ENCODE measurements at regions not wholly inside any gene's neighbourhood (a gene's known extent, or its start where the extent isn't known, plus 50 kb on each side); places are given as distances from the start of the nearest gene placed in this dataset.

DNA sequence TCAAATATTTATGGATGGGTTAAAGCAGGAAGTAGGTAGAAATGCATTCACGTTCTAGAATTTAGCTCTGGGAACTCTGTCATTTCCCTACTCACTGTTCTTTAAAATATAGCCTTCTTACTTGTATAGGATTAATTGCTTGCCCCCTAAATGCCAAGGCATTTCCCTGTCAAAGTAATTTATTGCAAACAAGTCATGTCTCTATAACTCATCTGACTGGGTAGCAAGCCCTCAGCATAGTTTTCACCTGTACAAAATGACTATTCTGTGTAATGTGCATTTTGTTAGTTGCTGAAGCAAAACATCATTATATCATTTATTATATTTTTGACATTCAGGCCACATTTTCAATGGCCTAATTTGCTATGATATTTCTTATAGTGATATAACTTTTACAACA is 1308.2 kb upstream of the EPHA6 start:
- H3K79me2 ChIP-seq (ENCODE audit: low read length) = no peaks in the 10 kb centered on the region
- H4K20me1 ChIP-seq (ENCODE audit: insufficient read depth, low read length) = no peaks in the 10 kb centered on the region
- no peaks in the 10 kb centered on the region for H3K9me3 ChIP-seq (ENCODE audit: insufficient read depth, low read length)
- H3K4me1 ChIP-seq (ENCODE audit: low read length) = peaks cover 32% of the 10 kb centered on the region
- no peak overlapping the region for H3K9ac ChIP-seq (ENCODE audit: low read length)
- TF ChIP-seq, protein P1, sequence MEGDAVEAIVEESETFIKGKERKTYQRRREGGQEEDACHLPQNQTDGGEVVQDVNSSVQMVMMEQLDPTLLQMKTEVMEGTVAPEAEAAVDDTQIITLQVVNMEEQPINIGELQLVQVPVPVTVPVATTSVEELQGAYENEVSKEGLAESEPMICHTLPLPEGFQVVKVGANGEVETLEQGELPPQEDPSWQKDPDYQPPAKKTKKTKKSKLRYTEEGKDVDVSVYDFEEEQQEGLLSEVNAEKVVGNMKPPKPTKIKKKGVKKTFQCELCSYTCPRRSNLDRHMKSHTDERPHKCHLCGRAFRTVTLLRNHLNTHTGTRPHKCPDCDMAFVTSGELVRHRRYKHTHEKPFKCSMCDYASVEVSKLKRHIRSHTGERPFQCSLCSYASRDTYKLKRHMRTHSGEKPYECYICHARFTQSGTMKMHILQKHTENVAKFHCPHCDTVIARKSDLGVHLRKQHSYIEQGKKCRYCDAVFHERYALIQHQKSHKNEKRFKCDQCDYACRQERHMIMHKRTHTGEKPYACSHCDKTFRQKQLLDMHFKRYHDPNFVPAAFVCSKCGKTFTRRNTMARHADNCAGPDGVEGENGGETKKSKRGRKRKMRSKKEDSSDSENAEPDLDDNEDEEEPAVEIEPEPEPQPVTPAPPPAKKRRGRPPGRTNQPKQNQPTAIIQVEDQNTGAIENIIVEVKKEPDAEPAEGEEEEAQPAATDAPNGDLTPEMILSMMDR (IDR thresholded peaks at IDR 0.05; ENCODE audit: low read depth, low read length) = no peak
- no peak for TF ChIP-seq EZH2phosphoT487 (IDR thresholded peaks at IDR 0.05; ENCODE audit: low read depth)
- H3K4me3 ChIP-seq (ENCODE audit: low read length) = no peak overlapping the region
- no peak overlapping the region for H2AFZ ChIP-seq (ENCODE audit: low read depth, low read length)
- H3K27ac ChIP-seq (ENCODE audit: low read length) = no peak overlapping the region
- no peaks in the 10 kb centered on the region for H3K27me3 ChIP-seq (ENCODE audit: low read depth, low read length)
- H3K4me2 ChIP-seq (ENCODE audit: low read length) = no peak overlapping the region
- peaks cover 2% of the 10 kb centered on the region for H3K36me3 ChIP-seq (replicated peaks; ENCODE audit: low read depth, low read length)

DNA sequence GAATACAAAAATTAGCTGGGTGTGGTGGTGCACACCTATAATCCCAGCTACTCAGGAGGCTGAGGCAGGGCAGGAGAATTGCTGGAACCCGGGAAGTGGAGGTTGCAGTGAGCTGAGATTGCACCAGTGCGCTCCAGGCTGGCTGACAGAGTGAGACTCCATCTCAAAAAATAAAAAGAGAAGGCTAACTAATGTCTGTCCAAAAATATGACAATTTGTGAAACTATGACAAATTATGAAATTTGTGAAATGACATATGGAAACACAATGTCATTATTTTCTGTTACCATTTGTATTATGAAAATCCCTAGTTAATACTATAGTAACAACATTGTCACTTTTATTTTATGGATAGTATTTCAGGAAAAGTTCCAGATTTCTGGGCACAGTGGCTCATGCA is 1306.3 kb upstream of the EPHA6 start:
- Histone ChIP-seq H3K36me3 (replicated peaks; ENCODE audit: low read depth, low read length) (peaks cover 2% of the 10 kb centered on the region), H3K4me1 (ENCODE audit: low read length) (peaks cover 46% of the 10 kb centered on the region), H3K4me2 (ENCODE audit: low read length) (peak overlapping the region; percentile 45), H4K20me1 (ENCODE audit: insufficient read depth, low read length) (no peaks in the 10 kb centered on the region), H3K9me3 (ENCODE audit: insufficient read depth, low read length) (no peaks in the 10 kb centered on the region), H3K9ac (ENCODE audit: low read length) (no peak overlapping the region), H3K27ac (ENCODE audit: low read length) (peak overlapping the region; percentile 45), H2AFZ (ENCODE audit: low read depth, low read length) (no peak overlapping the region), H3K4me3 (ENCODE audit: low read length) (no peak overlapping the region), H3K27me3 (ENCODE audit: low read depth, low read length) (no peaks in the 10 kb centered on the region), H3K79me2 (ENCODE audit: low read length) (no peaks in the 10 kb centered on the region)
- TF ChIP-seq, protein P1 (IDR thresholded peaks at IDR 0.05; ENCODE audit: low read depth, low read length) = no peak
- no peak for TF ChIP-seq EZH2phosphoT487 (IDR thresholded peaks at IDR 0.05; ENCODE audit: low read depth)

DNA sequence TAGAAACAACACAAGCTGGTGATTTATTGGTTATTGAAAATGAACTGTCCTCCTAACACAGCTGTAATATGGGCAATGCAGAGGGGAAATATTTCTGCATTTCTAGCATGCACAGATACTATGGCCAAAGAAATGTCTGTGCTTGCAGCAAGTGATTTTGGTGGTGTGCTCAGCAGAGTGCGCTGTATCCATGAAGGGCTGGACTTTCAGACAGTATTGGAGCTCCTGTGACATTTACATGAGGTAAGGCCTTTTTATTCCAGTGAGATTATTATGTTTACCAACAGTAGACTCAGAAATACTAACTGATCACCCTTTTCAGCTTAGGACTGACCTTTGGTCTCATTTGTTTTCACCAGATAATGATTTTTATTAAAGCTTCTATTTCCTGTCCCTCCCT is 1302.6 kb upstream of the EPHA6 start:
- H3K36me3 ChIP-seq (replicated peaks; ENCODE audit: low read depth, low read length) = peaks cover 2% of the 10 kb centered on the region
- H3K27ac ChIP-seq (ENCODE audit: low read length) = no peak overlapping the region
- no peak overlapping the region for H3K4me3 ChIP-seq (ENCODE audit: low read length)
- H2AFZ ChIP-seq (ENCODE audit: low read depth, low read length) = no peak overlapping the region
- H3K9ac ChIP-seq (ENCODE audit: low read length) = no peak overlapping the region
- no peaks in the 10 kb centered on the region for H3K9me3 ChIP-seq (ENCODE audit: insufficient read depth, low read length)
- H4K20me1 ChIP-seq (ENCODE audit: insufficient read depth, low read length) = no peaks in the 10 kb centered on the region
- H3K4me1 ChIP-seq (ENCODE audit: low read length) = peaks cover 46% of the 10 kb centered on the region
- no peaks in the 10 kb centered on the region for H3K79me2 ChIP-seq (ENCODE audit: low read length)
- TF ChIP-seq EZH2phosphoT487 (IDR thresholded peaks at IDR 0.05; ENCODE audit: low read depth) = no peak
- TF ChIP-seq, protein P1 (IDR thresholded peaks at IDR 0.05; ENCODE audit: low read depth, low read length) = peak; percentile 25
- H3K27me3 ChIP-seq (ENCODE audit: low read depth, low read length) = no peaks in the 10 kb centered on the region
- H3K4me2 ChIP-seq (ENCODE audit: low read length) = no peak overlapping the region

DNA sequence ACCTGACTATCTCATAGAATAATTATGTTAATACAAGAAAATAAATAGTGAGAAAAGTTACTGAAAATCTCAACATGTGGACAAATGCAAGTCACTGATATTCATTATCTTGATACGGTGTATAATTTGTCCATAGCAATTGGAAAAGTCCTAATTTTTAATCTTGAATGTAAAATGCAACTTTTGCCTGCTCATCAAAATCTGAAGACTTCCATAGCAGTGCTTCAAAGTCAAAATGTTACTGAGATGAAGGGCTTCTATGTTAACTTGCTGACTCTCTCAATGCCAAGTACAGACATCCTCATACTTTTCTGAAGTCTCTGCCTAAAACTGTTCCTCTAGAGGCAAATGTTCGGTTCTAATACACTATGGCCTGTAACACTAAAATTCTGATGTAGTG is 1300.1 kb upstream of the EPHA6 start:
- H3K27me3 ChIP-seq (ENCODE audit: low read depth, low read length) = no peaks in the 10 kb centered on the region
- H2AFZ ChIP-seq (ENCODE audit: low read depth, low read length) = no peak overlapping the region
- H3K4me3 ChIP-seq (ENCODE audit: low read length) = no peak overlapping the region
- H3K36me3 ChIP-seq (replicated peaks; ENCODE audit: low read depth, low read length) = peaks cover 1% of the 10 kb centered on the region
- no peak for TF ChIP-seq EZH2phosphoT487 (IDR thresholded peaks at IDR 0.05; ENCODE audit: low read depth)
- TF ChIP-seq, protein P1 (IDR thresholded peaks at IDR 0.05; ENCODE audit: low read depth, low read length) = no peak
- H3K4me2 ChIP-seq (ENCODE audit: low read length) = no peak overlapping the region
- no peak overlapping the region for H3K9ac ChIP-seq (ENCODE audit: low read length)
- H4K20me1 ChIP-seq (ENCODE audit: insufficient read depth, low read length) = no peaks in the 10 kb centered on the region
- H3K79me2 ChIP-seq (ENCODE audit: low read length) = no peaks in the 10 kb centered on the region
- peaks cover 27% of the 10 kb centered on the region for H3K4me1 ChIP-seq (ENCODE audit: low read length)
- no peak overlapping the region for H3K27ac ChIP-seq (ENCODE audit: low read length)
- no peaks in the 10 kb centered on the region for H3K9me3 ChIP-seq (ENCODE audit: insufficient read depth, low read length)
